Stimulated activated CD8-positive, alpha-beta memory T cell treated with anti-CD3 and anti-CD28 coated beads, Interleukin-2, amount 100 ng/mL, for 48 hours (primary cell): ENCODE measurements at regions not wholly inside any gene's neighbourhood (a gene's known extent, or its start where the extent isn't known, plus 50 kb on each side); places are given as distances from the start of the nearest gene placed in this dataset.
"Not testable (repeated sequence)": the region's sequence is repeated elsewhere in the genome, so short reads cannot be mapped to it uniquely, and the experiment has no call there.

Experiments used
- DNase-seq, 2 donors: peaks; one replicate each; pipeline ENCODE4 v3.0.0-alpha.2; 2020; ENCODE audit warnings: low read depth in 2 of 2

GRCh38 chr2:64743739-64744330, 90.1 kb upstream of the SERTAD2 start:
- DNase-seq = no peak

GRCh38 chr2:64745562-64745961, 91.8 kb upstream of the SERTAD2 start:
- DNase-seq = no peak

GRCh38 chr2:64747690-64748091, 94.0 kb upstream of the SERTAD2 start:
- not testable (repeated sequence) for DNase-seq

- no peak for DNase-seq
These were observed 94.4 kb upstream of the SERTAD2 start for GRCh38 chr2:64748147-64748546.

GRCh38 chr2:64748561-64748960, 94.8 kb upstream of the SERTAD2 start:
- no peak for DNase-seq

GRCh38 chr2:64749446-64749845, 95.7 kb upstream of the SERTAD2 start:
- DNase-seq = no peak

- peak in 1 of 2 donors; percentile 10 for DNase-seq
These were observed 96.5 kb upstream of the SERTAD2 start for GRCh38 chr2:64750001-64750816.

GRCh38 chr2:64750817-64751285, 97.1 kb upstream of the SERTAD2 start:
- DNase-seq = peak; percentile 96 to 97

- DNase-seq = no peak
These were observed 97.9 kb upstream of the SERTAD2 start for GRCh38 chr2:64751286-64752260.

GRCh38 chr2:64753399-64753798, 99.7 kb upstream of the SERTAD2 start:
- no peak for DNase-seq

GRCh38 chr2:64754570-64754969, 100.9 kb upstream of the SERTAD2 start:
- DNase-seq = no peak

GRCh38 chr2:64757126-64757525, 103.4 kb upstream of the SERTAD2 start:
- DNase-seq = no peak

- DNase-seq = no peak
These were observed 106.4 kb upstream of the SERTAD2 start for GRCh38 chr2:64760128-64760527.

GRCh38 chr2:64762301-64762997, 108.7 kb upstream of the SERTAD2 start:
- no peak for DNase-seq

- DNase-seq = no peak
These were observed 109.4 kb upstream of the SERTAD2 start for GRCh38 chr2:64763126-64763525.

- DNase-seq = no peak
These were observed 111.6 kb upstream of the SERTAD2 start for GRCh38 chr2:64765160-64765805.

GRCh38 chr2:64766841-64767669, 113.3 kb upstream of the SERTAD2 start:
- no peak for DNase-seq

GRCh38 chr2:64767670-64768468, 114.2 kb upstream of the SERTAD2 start:
- peak; percentile 64 to 68 for DNase-seq

GRCh38 chr2:64768491-64769005, 114.8 kb upstream of the SERTAD2 start:
- no peak for DNase-seq
